ENCODE measurements at regions not wholly inside any gene's neighbourhood (a gene's known extent, or its start where the extent isn't known, plus 50 kb on each side); places are given as distances from the start of the nearest gene placed in this dataset.

- FAIRE-seq: no peak
Measured at GRCh38 chr7:50166997-50167965, 74.2 kb upstream of the ZPBP start.

GRCh38 chr7:50164559-50165170, 71.6 kb upstream of the ZPBP start:
- FAIRE-seq: no peak
- no peak for DNase-seq (ENCODE audit: low spot score)

More at GRCh38 chr7:50166997-50167965, 74.2 kb upstream of the ZPBP start:
- DNase-seq (ENCODE audit: low spot score): no peak

GRCh38 chr7:50160206-50160605, 67.2 kb upstream of the ZPBP start:
- DNase-seq (ENCODE audit: low spot score) (no peak), FAIRE-seq (no peak)

- DNase-seq (ENCODE audit: low spot score) (no peak), FAIRE-seq (no peak)
Measured at GRCh38 chr7:50159154-50159553, 66.1 kb upstream of the ZPBP start.

GRCh38 chr7:50156706-50157105, 63.7 kb upstream of the ZPBP start:
- FAIRE-seq (no peak), DNase-seq (ENCODE audit: low spot score) (no peak)

- no peak for DNase-seq (ENCODE audit: low spot score)
Measured at GRCh38 chr7:50156163-50156562, 63.1 kb upstream of the ZPBP start.

GRCh38 chr7:50155755-50156154, 62.7 kb upstream of the ZPBP start:
- DNase-seq (ENCODE audit: low spot score) (no peak), FAIRE-seq (no peak)

More at GRCh38 chr7:50156163-50156562, 63.1 kb upstream of the ZPBP start:
- FAIRE-seq: no peak

GRCh38 chr7:50153995-50154394, 60.9 kb upstream of the ZPBP start:
- FAIRE-seq (no peak), DNase-seq (ENCODE audit: low spot score) (no peak)

- DNase-seq (ENCODE audit: low spot score): no peak
- FAIRE-seq: no peak
Measured at GRCh38 chr7:50153148-50153547, 60.1 kb upstream of the ZPBP start.

- no peak for DNase-seq (ENCODE audit: low spot score)
- FAIRE-seq: no peak
Measured at GRCh38 chr7:50152486-50152885, 59.4 kb upstream of the ZPBP start.

- FAIRE-seq: no peak
Measured at GRCh38 chr7:50151661-50152060, 58.6 kb upstream of the ZPBP start.

GRCh38 chr7:50151001-50151400, 58.0 kb upstream of the ZPBP start:
- DNase-seq (ENCODE audit: low spot score) (no peak), FAIRE-seq (no peak)

More at GRCh38 chr7:50151661-50152060, 58.6 kb upstream of the ZPBP start:
- no peak for DNase-seq (ENCODE audit: low spot score)

- no peak for DNase-seq (ENCODE audit: low spot score)
- no peak for FAIRE-seq
Measured at GRCh38 chr7:50149369-50149768, 56.3 kb upstream of the ZPBP start.

- FAIRE-seq: no peak
- no peak for DNase-seq (ENCODE audit: low spot score)
Measured at GRCh38 chr7:50147951-50148808, 55.1 kb upstream of the ZPBP start.

- FAIRE-seq (peak; percentile 80), DNase-seq (ENCODE audit: low spot score) (no peak)
Measured at GRCh38 chr7:50146692-50147091, 53.6 kb upstream of the ZPBP start.

GRCh38 chr7:50145801-50146338, 52.8 kb upstream of the ZPBP start:
- DNase-seq (ENCODE audit: low spot score) (no peak), FAIRE-seq (no peak)

GRCh38 chr7:50145226-50145625, 52.2 kb upstream of the ZPBP start:
- FAIRE-seq: no peak

More at GRCh38 chr7:50145226-50145625, 52.2 kb upstream of the ZPBP start:
- DNase-seq (ENCODE audit: low spot score): no peak

Measured in urothelium cell line (cell line).